HepG2 (cell line): ENCODE measurements at regions not wholly inside any gene's neighbourhood (a gene's known extent, or its start where the extent isn't known, plus 50 kb on each side); places are given as distances from the start of the nearest gene placed in this dataset.
A peak's percentile ranks its signal among the peaks of the same experiment; 100 is the strongest.

Source experiments
- ATAC-seq: fragments of 200-7000 bp; cut with Tn5 transposase; 3 replicates; pipeline ENCODE4 v1.9.1; 2020; ENCODE audit warnings: mild to moderate bottlenecking, moderate library complexity
- BruUV-seq: library from RNA; stranded (reverse); fragments of 400-500 nt; replicated peaks from 2 replicates; lab custom pipeline; 2021; lab: Mats Ljungman, UMichigan
- CTCF ChIA-PET: fragments of 300-600 bp; formaldehyde crosslinking; extraction: SDS; loops from one replicate; lab custom pipeline; 2021; ENCODE audit warnings: low total read pairs, inconsistent platforms, low intra/inter-chr PET ratio; lab: Yijun Ruan, JAX
- POLR2A ChIA-PET: fragments of 350-600 bp; sonication (Branson Sonifier 250); formaldehyde crosslinking; loops from one replicate; lab custom pipeline; 2020; ENCODE audit warnings: antibody characterized with exemption, inconsistent platforms; lab: Yijun Ruan, JAX
- DNase-seq: peaks from one replicate; pipeline ENCODE4 v3.0.0-alpha.2; 2015; ENCODE audit warnings: low spot score
- FAIRE-seq: peaks from 3 replicates; lab custom pipeline; 2011; peaks lifted over from hg19 to GRCh38; lab: Jason Lieb, UNC
- H2AFZ ChIP-seq: one replicate; pipeline ENCODE4 v1.6.1; 2011; ENCODE audit warnings: low read length, inconsistent platforms
- H3K27ac ChIP-seq: fragments of 300-600 bp; 3 replicates; pipeline ENCODE4 v1.8.0; 2011; ENCODE audit warnings: mixed run types, mild to moderate bottlenecking, mixed read lengths, low read length, inconsistent platforms; ENCODE audit not compliant: insufficient read depth; ENCODE audit errors: extremely low read length
- H3K27me3 ChIP-seq, 2 experiments: fragments of 200-600 bp in 1 of 2; 2 replicates in 1 of 2; 3 replicates in 1 of 2; pipeline versions ENCODE4 v1.6.0 to v1.8.0; 2011; ENCODE audit warnings: low read length in 2 of 2, mild to moderate bottlenecking in 2 of 2, moderate library complexity in 2 of 2, inconsistent platforms in 1 of 2; ENCODE audit not compliant: insufficient read depth in 2 of 2, control insufficient read depth in 1 of 2
- H3K36me3 ChIP-seq, 2 experiments: fragments of 200-600 bp in 1 of 2; replicated peaks in 1 of 2; 2 replicates in 1 of 2; 3 replicates in 1 of 2; pipeline versions ENCODE4 v1.5.1 to v1.8.0; 2011; ENCODE audit warnings: low read length in 2 of 2, inconsistent platforms in 1 of 2; ENCODE audit not compliant: insufficient read depth in 2 of 2, control insufficient read depth in 1 of 2
- H3K4me1 ChIP-seq: 2 replicates; pipeline ENCODE4 v1.5.1; 2012; ENCODE audit warnings: low read length, inconsistent platforms; ENCODE audit not compliant: insufficient read depth
- H3K4me2 ChIP-seq: 2 replicates; pipeline ENCODE4 v1.6.0; 2011; ENCODE audit warnings: low read depth, low read length, inconsistent platforms
- H3K4me3 ChIP-seq, 3 experiments: fragments of 200-600 bp in 1 of 3; sonication (generic), shearing (Covaris generic) in 1 of 3; replicated peaks in 1 of 3; 2 replicates each; pipeline ENCODE4 v1.5.1; 2011 to 2016; ENCODE audit warnings: low read length in 3 of 3, inconsistent platforms in 2 of 3, low read depth in 2 of 3, mild to moderate bottlenecking in 2 of 3, control low read depth in 1 of 3, mixed read lengths in 1 of 3; ENCODE audit not compliant: insufficient read depth in 1 of 3
- H3K79me2 ChIP-seq: one replicate; pipeline ENCODE4 v1.6.1; 2011; ENCODE audit warnings: low read length, inconsistent platforms; ENCODE audit not compliant: insufficient read depth
- H3K9ac ChIP-seq: 2 replicates; pipeline ENCODE4 v1.6.0; 2011; ENCODE audit warnings: mild to moderate bottlenecking, low read depth, low read length, inconsistent platforms; ENCODE audit not compliant: insufficient read depth
- H3K9me3 ChIP-seq: 2 replicates; pipeline ENCODE4 v1.5.1; 2012; ENCODE audit warnings: mild to moderate bottlenecking, low read length
- H4K20me1 ChIP-seq: 2 replicates; pipeline ENCODE4 v1.6.0; 2011; ENCODE audit warnings: inconsistent platforms, mild to moderate bottlenecking, low read length, moderate library complexity; ENCODE audit not compliant: insufficient read depth
- BORCS8-MEF2B ChIP-seq: sonication (generic); formaldehyde crosslinking; IDR thresholded peaks from 2 replicates; pipeline ENCODE4 v1.8.0; 2022; ENCODE audit warnings: mild to moderate bottlenecking, missing genetic modification reagents
- CENPT ChIP-seq: sonication (generic); formaldehyde crosslinking; IDR thresholded peaks from 2 replicates; pipeline ENCODE4 v1.8.0; 2022; ENCODE audit warnings: low read depth, mild to moderate bottlenecking, moderate library complexity, missing genetic modification reagents
- HIVEP1 ChIP-seq: sonication (generic); formaldehyde crosslinking; IDR thresholded peaks from 2 replicates; pipeline ENCODE4 v1.4.0; 2020; ENCODE audit warnings: mild to moderate bottlenecking, missing genetic modification reagents
- HNRNPL ChIP-seq: fragments of 200-400 bp; formaldehyde crosslinking; IDR thresholded peaks from 2 replicates; pipeline ENCODE4 v1.6.1; 2017; ENCODE audit warnings: mild to moderate bottlenecking, low read depth, low read length
- JUND ChIP-seq: sonication (generic); formaldehyde crosslinking; IDR thresholded peaks from 2 replicates; pipeline ENCODE4 v1.8.0; 2022; ENCODE audit warnings: mild to moderate bottlenecking, missing genetic modification reagents
- LBX2 ChIP-seq: sonication (generic); formaldehyde crosslinking; IDR thresholded peaks from 2 replicates; pipeline ENCODE4 v1.5.0; 2020; ENCODE audit warnings: missing genetic modification reagents, mild to moderate bottlenecking, borderline replicate concordance
- MXD1 ChIP-seq: sonication (generic); formaldehyde crosslinking; IDR thresholded peaks from 2 replicates; pipeline ENCODE4 v1.4.0; 2020; ENCODE audit warnings: mild to moderate bottlenecking, missing genetic modification reagents
- NR2F6 ChIP-seq, 2 experiments: IDR thresholded peaks; 2 replicates each; pipeline ENCODE4 v1.6.1; 2016; ENCODE audit warnings: antibody characterized with exemption in 1 of 2, mild to moderate bottlenecking in 1 of 2
- SALL1 ChIP-seq: sonication (generic); formaldehyde crosslinking; IDR thresholded peaks from 2 replicates; pipeline ENCODE4 v1.8.0; 2022; ENCODE audit warnings: mild to moderate bottlenecking, missing genetic modification reagents
- ZFAT ChIP-seq: sonication (generic); formaldehyde crosslinking; conservative IDR thresholded peaks from 2 replicates; pipeline ENCODE4 v1.8.1; 2023; ENCODE audit warnings: missing genetic modification reagents, inconsistent platforms
- ZNF263 ChIP-seq: sonication (generic); formaldehyde crosslinking; IDR thresholded peaks from 2 replicates; pipeline ENCODE4 v1.4.0; 2020; ENCODE audit warnings: missing genetic modification reagents
- ZNF572 ChIP-seq: sonication (generic); formaldehyde crosslinking; IDR thresholded peaks from 2 replicates; pipeline ENCODE4 v1.5.1; 2020; ENCODE audit warnings: mild to moderate bottlenecking, missing genetic modification reagents
- ZNF839 ChIP-seq: sonication (generic); formaldehyde crosslinking; IDR thresholded peaks from 2 replicates; pipeline ENCODE4 v1.4.0; 2020; ENCODE audit warnings: missing genetic modification reagents, mild to moderate bottlenecking, borderline replicate concordance
- ZSCAN29 ChIP-seq: sonication (generic); formaldehyde crosslinking; conservative IDR thresholded peaks from 2 replicates; pipeline ENCODE4 v1.4.0; 2020; ENCODE audit warnings: mild to moderate bottlenecking, missing genetic modification reagents
- ZSCAN5A ChIP-seq: sonication (generic); formaldehyde crosslinking; IDR thresholded peaks from 2 replicates; pipeline ENCODE4 v1.8.0; 2022; ENCODE audit warnings: mild to moderate bottlenecking, missing genetic modification reagents, borderline replicate concordance
- ZXDC ChIP-seq: sonication (generic); formaldehyde crosslinking; IDR thresholded peaks from 2 replicates; pipeline ENCODE4 v1.5.0; 2020; ENCODE audit warnings: mild to moderate bottlenecking, missing genetic modification reagents
- WGBS: methylation state at CpG from one replicate; pipeline ENCODE4 v1.1.6; 2017; ENCODE audit warnings: low lambda C conversion rate; 5-methylcytosine and 5-hydroxymethylcytosine counted together
- in situ Hi-C: cut with HindIII; loops from 2 replicates; pipeline ENCODE4 v1.10.0; 2017; ENCODE audit warnings: low pct_unique_long_range_greater_than_20kb; ENCODE audit not compliant: extremely low pct_ligation_motif_present
- intact Hi-C: fragments of 100-400 bp; cut with micrococcal nuclease; formaldehyde crosslinking; loops from one replicate; pipeline ENCODE4 v1.10.0; 2022; ENCODE audit not compliant: unreplicated experiment

GRCh38 chr20:50376888-50377459 lies 133.2 kb upstream of the PTPN1 start:
- in situ Hi-C loops (no loop called here), intact Hi-C loops (no loop called here)
- ChIA-PET POLR2A (no interaction called here), CTCF (no interaction called here)
- Histone ChIP-seq H3K4me1 (peaks cover 86% of the 10 kb centered on the region), H3K36me3 (no peaks in the 10 kb centered on the region), H3K27me3 (no peaks in the 10 kb centered on the region), H2AFZ (no peak overlapping the region), H4K20me1 (no peaks in the 10 kb centered on the region), H3K79me2 (no peaks in the 10 kb centered on the region), H3K27ac (no peak overlapping the region), H3K4me2 (no peak overlapping the region), H3K9me3 (no peaks in the 10 kb centered on the region), H3K9ac (no peak overlapping the region), H3K4me3 (no peak overlapping the region)
- no TSS peak for BruUV-seq
- 88% methylated on average over 14 of the region's 17 CpGs for WGBS
- TF ChIP-seq MXD1 (0 out of 2 replicates have a peak, but pooled peaks have one; percentile 23), ZNF572 (0 out of 2 replicates have a peak, but pooled peaks have one; percentile 30), ZSCAN29 (CRISPR knock-in tag) (no peak), ZNF839 (peak; percentile 18; the same call in 1 of the 2 replicates), CENPT (CRISPR knock-in tag) (0 out of 2 replicates have a peak, but pooled peaks have one; percentile 32), LBX2 (CRISPR knock-in tag) (0 out of 2 replicates have a peak, but pooled peaks have one; percentile 47), SALL1 (CRISPR knock-in tag) (0 out of 2 replicates have a peak, but pooled peaks have one; percentile 12), HNRNPL (peak; percentile 69), NR2F6 (IDR thresholded peaks at IDR 0.05) (no peak), NR2F6 (CRISPR knock-in tag; IDR thresholded peaks at IDR 0.05) (no peak), ZXDC (CRISPR knock-in tag) (0 out of 2 replicates have a peak, but pooled peaks have one; percentile 31), HIVEP1 (peak; percentile 53; the same call in 1 of the 2 replicates), JUND (CRISPR knock-in tag) (no peak), BORCS8-MEF2B (CRISPR knock-in tag) (0 out of 2 replicates have a peak, but pooled peaks have one; percentile 32), ZNF263 (CRISPR knock-in tag) (0 out of 2 replicates have a peak, but pooled peaks have one; percentile 17), ZSCAN5A (CRISPR knock-in tag) (0 out of 2 replicates have a peak, but pooled peaks have one; percentile 26), ZFAT (no peak)
- ATAC-seq (no peak; the same call in 2 of the 3 replicates), FAIRE-seq (no peak), DNase-seq (no peak)
